ENCODE measurements at regions not wholly inside any gene's neighbourhood (a gene's known extent, or its start where the extent isn't known, plus 50 kb on each side); places are given as distances from the start of the nearest gene placed in this dataset.
A peak's percentile ranks its signal among the peaks of the same experiment; 100 is the strongest.

GRCh38 chr5:84590629-84591028 is 205.9 kb upstream of the EDIL3 start:
- no peak for DNase-seq

GRCh38 chr5:84589926-84590325 is 205.2 kb upstream of the EDIL3 start:
- DNase-seq, result no peak

- no peak for DNase-seq
These were observed 200.5 kb upstream of the EDIL3 start for GRCh38 chr5:84585218-84585617.

- no peak for DNase-seq
These were observed 193.5 kb upstream of the EDIL3 start for GRCh38 chr5:84578226-84578625.

GRCh38 chr5:84573017-84573712 is 188.5 kb upstream of the EDIL3 start:
- no peak for DNase-seq

- no peak for DNase-seq
These were observed 184.6 kb upstream of the EDIL3 start for GRCh38 chr5:84569307-84569706.

- DNase-seq, result no peak
These were observed 183.5 kb upstream of the EDIL3 start for GRCh38 chr5:84568171-84568570.

GRCh38 chr5:84565866-84566265 is 181.2 kb upstream of the EDIL3 start:
- no peak for DNase-seq

GRCh38 chr5:84564321-84565075 is 179.8 kb upstream of the EDIL3 start:
- DNase-seq, result peak; percentile 25

GRCh38 chr5:84550222-84550621 is 165.5 kb upstream of the EDIL3 start:
- no peak for DNase-seq

- DNase-seq, result no peak
These were observed 164.4 kb upstream of the EDIL3 start for GRCh38 chr5:84549054-84549453.

GRCh38 chr5:84546686-84547085 is 162.0 kb upstream of the EDIL3 start:
- DNase-seq, result no peak

- no peak for DNase-seq
These were observed 152.1 kb upstream of the EDIL3 start for GRCh38 chr5:84536797-84537196.

GRCh38 chr5:84535281-84535680 is 150.6 kb upstream of the EDIL3 start:
- DNase-seq, result no peak

- DNase-seq, result no peak
These were observed 139.8 kb upstream of the EDIL3 start for GRCh38 chr5:84524491-84524890.

GRCh38 chr5:84518862-84519261 is 134.2 kb upstream of the EDIL3 start:
- DNase-seq, result no peak

GRCh38 chr5:84518370-84518769 is 133.7 kb upstream of the EDIL3 start:
- DNase-seq, result no peak

- peak; percentile 9 for DNase-seq
These were observed 121.9 kb upstream of the EDIL3 start for GRCh38 chr5:84506625-84507024.

GRCh38 chr5:84494453-84494852 is 109.8 kb upstream of the EDIL3 start:
- no peak for DNase-seq

GRCh38 chr5:84487963-84488362 is 103.3 kb upstream of the EDIL3 start:
- DNase-seq, result no peak

- no peak for DNase-seq
These were observed 96.4 kb upstream of the EDIL3 start for GRCh38 chr5:84480873-84481637.

- no peak for DNase-seq
These were observed 93.9 kb upstream of the EDIL3 start for GRCh38 chr5:84478603-84479002.

- no peak for DNase-seq
These were observed 92.8 kb upstream of the EDIL3 start for GRCh38 chr5:84477485-84477884.

- DNase-seq, result no peak
These were observed 89.4 kb upstream of the EDIL3 start for GRCh38 chr5:84474126-84474525.

Measured in NCI-H526 treated with DMSO at 0.1 percent for 48 hours (cell line).